Kidney epithelial cell (primary cell): ENCODE measurements at regions not wholly inside any gene's neighbourhood (a gene's known extent, or its start where the extent isn't known, plus 50 kb on each side); places are given as distances from the start of the nearest gene placed in this dataset.

ENCODE experiments used
- DNase-seq: peaks from one replicate; pipeline ENCODE4 v3.0.0-alpha.2; 2010; ENCODE audit warnings: low read depth
- H3K27me3 ChIP-seq: 2 replicates; pipeline ENCODE4 v1.6.0; 2011; ENCODE audit warnings: low read length; ENCODE audit not compliant: control insufficient read depth, insufficient read depth
- H3K36me3 ChIP-seq: 2 replicates; pipeline ENCODE4 v1.5.1; 2011; ENCODE audit warnings: low read length; ENCODE audit not compliant: control insufficient read depth, insufficient read depth
- H3K4me3 ChIP-seq: 2 replicates; pipeline ENCODE4 v1.5.1; 2011; ENCODE audit warnings: low read depth, mild to moderate bottlenecking, control low read depth, low read length
- TF ChIP-seq, protein P1 (sequence below): IDR thresholded peaks from 2 replicates; pipeline ENCODE4 v1.5.1; 2011; ENCODE audit warnings: mild to moderate bottlenecking, moderate library complexity, low read length, control low read depth, inconsistent platforms; ENCODE audit not compliant: insufficient read depth, poor library complexity, severe bottlenecking

DNA sequence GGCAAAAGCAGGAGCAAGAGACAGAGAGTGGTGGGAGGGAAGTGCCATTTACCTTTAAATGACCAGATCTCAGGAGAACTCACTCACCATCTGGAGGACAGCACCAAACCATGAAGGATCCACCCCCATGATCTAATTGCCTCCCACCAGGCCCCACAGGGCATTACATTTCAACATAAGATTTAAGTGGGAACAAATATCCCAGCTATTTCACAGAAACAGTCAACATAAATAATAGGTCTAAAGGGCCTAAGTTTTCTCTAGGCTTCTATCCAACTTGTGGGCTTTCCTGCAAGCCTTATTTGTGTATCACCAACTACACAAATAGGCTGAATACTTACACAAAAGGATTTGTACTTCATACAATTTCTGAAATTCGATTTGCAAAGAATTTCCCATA, 196.8 kb upstream of the POT1 start:
- Histone ChIP-seq H3K27me3 (no peaks in the 10 kb centered on the region), H3K4me3 (no peak overlapping the region), H3K36me3 (no peaks in the 10 kb centered on the region)
- no peak for DNase-seq
- TF ChIP-seq, protein P1, sequence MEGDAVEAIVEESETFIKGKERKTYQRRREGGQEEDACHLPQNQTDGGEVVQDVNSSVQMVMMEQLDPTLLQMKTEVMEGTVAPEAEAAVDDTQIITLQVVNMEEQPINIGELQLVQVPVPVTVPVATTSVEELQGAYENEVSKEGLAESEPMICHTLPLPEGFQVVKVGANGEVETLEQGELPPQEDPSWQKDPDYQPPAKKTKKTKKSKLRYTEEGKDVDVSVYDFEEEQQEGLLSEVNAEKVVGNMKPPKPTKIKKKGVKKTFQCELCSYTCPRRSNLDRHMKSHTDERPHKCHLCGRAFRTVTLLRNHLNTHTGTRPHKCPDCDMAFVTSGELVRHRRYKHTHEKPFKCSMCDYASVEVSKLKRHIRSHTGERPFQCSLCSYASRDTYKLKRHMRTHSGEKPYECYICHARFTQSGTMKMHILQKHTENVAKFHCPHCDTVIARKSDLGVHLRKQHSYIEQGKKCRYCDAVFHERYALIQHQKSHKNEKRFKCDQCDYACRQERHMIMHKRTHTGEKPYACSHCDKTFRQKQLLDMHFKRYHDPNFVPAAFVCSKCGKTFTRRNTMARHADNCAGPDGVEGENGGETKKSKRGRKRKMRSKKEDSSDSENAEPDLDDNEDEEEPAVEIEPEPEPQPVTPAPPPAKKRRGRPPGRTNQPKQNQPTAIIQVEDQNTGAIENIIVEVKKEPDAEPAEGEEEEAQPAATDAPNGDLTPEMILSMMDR = no peak

DNA sequence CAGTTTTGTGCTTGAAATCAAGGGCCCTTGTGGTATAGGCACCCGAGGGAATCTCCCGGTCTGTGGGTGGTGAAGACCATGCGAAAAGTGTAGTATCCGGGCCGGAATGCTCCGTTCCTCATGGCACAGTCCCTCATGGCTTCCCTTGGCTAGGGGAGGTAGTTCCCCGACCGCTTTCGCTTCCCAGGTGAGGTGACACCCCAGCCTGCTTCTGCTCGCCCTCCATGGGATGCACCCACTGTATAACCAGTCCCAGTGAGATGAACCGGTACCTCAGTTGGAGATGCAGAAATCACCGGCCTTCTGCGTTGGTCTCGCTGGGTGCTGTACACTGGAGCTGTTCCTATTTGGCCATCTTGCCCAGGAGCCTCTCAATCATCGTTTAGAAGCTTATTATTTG, 195.7 kb upstream of the POT1 start:
- no peaks in the 10 kb centered on the region for H3K36me3 ChIP-seq
- DNase-seq = no peak
- H3K4me3 ChIP-seq = no peak overlapping the region
- TF ChIP-seq, protein P1 = no peak
- no peaks in the 10 kb centered on the region for H3K27me3 ChIP-seq

DNA sequence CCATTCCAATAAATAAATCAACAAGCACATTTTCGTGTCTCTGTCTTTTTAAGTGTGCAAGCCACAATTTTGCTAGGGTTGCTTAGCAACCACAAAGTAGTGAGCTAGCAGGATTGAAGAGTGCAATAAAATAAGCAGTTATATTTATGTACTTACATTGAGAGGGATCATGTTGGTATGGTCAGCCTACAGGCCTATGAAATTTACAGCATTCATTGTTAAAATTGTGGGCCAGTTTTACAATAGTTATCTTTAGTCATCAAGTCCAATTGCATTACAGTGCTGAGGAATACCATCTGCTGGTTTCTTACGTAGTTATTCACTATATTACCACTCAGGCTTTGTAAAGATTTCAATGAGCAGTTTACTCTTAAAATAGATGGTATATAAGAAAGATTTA, 192.5 kb upstream of the POT1 start:
- Histone ChIP-seq H3K36me3 (no peaks in the 10 kb centered on the region), H3K27me3 (no peaks in the 10 kb centered on the region), H3K4me3 (no peak overlapping the region)
- DNase-seq = no peak
- TF ChIP-seq, protein P1 = no peak

DNA sequence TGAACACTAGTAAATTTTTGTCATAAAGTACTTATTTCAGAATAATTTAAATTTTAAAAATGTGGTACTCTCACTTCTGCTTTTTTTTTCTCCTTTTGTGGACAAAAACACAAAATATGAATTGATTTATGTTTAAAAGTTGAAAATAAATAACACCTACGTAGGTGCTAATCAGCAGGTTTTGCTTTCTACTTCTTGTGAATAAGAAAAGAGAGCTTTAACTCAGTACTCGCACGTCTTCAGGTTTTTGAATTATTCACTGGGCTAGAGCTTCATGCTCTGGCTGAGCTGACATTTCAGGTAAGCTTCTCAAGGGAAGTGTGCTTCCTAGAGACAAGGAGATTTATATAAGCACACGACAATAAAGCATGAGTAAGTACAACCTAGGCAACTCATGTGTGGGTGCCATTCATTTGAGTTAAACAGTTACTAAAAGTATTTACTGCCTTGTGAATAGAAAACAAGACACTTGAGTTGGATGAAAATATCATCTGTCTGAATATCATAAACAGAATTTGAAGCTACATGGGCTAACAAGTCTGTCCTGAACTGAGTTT, 190.0 kb upstream of the POT1 start:
- Histone ChIP-seq H3K36me3 (no peaks in the 10 kb centered on the region), H3K27me3 (no peaks in the 10 kb centered on the region), H3K4me3 (no peak overlapping the region)
- TF ChIP-seq, protein P1 = no peak
- no peak for DNase-seq

DNA sequence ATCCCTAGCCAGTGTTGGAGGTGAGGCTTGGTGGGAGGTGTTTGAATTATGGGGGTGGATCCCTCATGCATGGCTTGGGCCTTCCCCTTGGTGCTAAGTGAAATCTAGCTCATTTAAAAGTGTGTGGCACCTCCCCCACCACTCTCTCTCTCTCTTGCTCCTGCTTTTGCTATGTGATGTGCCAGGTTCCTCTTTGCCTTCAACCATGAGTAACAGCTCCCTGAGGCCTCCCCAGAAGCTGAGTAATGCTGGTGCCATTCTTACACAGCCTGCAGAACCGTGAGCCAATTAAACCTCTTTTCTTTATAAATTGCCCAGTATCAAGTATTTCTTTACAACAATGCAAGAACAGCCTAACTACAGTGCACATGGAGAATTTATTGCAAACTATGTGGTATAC, 188.8 kb upstream of the POT1 start:
- no peaks in the 10 kb centered on the region for H3K36me3 ChIP-seq
- H3K4me3 ChIP-seq = no peak overlapping the region
- TF ChIP-seq, protein P1 = no peak
- no peaks in the 10 kb centered on the region for H3K27me3 ChIP-seq
- DNase-seq = no peak

DNA sequence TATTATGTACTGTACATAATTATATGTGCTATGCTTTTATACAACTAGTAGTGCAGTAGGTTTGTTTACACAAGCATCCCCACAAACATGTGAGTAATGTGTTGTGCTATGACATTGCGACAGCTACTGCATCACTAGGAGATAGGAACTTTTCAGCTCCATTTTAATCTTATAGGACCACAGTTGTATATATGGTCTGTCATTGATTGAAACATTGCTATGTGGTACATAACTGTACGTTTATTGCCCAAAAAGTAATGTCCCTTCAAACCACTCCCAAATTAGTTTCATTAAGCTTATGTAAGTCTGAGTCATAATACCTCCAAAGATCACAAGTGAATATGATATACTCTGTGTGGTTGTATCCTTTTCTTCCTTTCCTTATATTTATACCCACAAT, 183.2 kb upstream of the POT1 start:
- no peaks in the 10 kb centered on the region for H3K27me3 ChIP-seq
- no peak overlapping the region for H3K4me3 ChIP-seq
- H3K36me3 ChIP-seq = no peaks in the 10 kb centered on the region
- DNase-seq = no peak
- TF ChIP-seq, protein P1 = no peak
